Testis (tissue), 2 donors: ENCODE measurements at regions not wholly inside any gene's neighbourhood (a gene's known extent, or its start where the extent isn't known, plus 50 kb on each side); places are given as distances from the start of the nearest gene placed in this dataset.

Experiments
- DNase-seq: peaks from one replicate; pipeline ENCODE4 v3.0.0-alpha.2; 2019
- H3K27ac ChIP-seq, 2 donors: fragments of 200-600 bp; sonication (generic); one replicate each; pipeline ENCODE4 v1.5.1; 2019
- H3K27me3 ChIP-seq: fragments of 200-600 bp; sonication (generic); one replicate; pipeline ENCODE4 v1.5.1; 2019
- H3K36me3 ChIP-seq: fragments of 200-600 bp; sonication (generic); one replicate; pipeline ENCODE4 v1.5.1; 2017; ENCODE audit warnings: low read depth; ENCODE audit errors: missing control alignments
- H3K4me1 ChIP-seq: fragments of 200-600 bp; sonication (generic); one replicate; pipeline ENCODE4 v1.5.1; 2019
- H3K4me3 ChIP-seq, 2 donors: fragments of 200-600 bp; sonication (generic); one replicate each; pipeline ENCODE4 v1.5.1; 2017 to 2019
- H3K9me3 ChIP-seq: fragments of 200-600 bp; sonication (generic); one replicate; pipeline ENCODE4 v1.5.1; 2017
- CTCF ChIP-seq, 3 experiments: fragments of 450-650 bp in 2 of 3; fragments of 200-600 bp in 1 of 3; sonication (generic) in 1 of 3; IDR thresholded peaks; one replicate each; pipeline ENCODE4 v1.5.1; 2016 to 2019; ENCODE audit warnings: antibody characterized with exemption in 3 of 3, mild to moderate bottlenecking in 2 of 3, moderate library complexity in 1 of 3
- POLR2A ChIP-seq: fragments of 450-650 bp; IDR thresholded peaks from one replicate; pipeline ENCODE4 v1.6.1; 2017; ENCODE audit warnings: antibody characterized with exemption, mild to moderate bottlenecking, moderate library complexity
- WGBS, 2 donors: methylation state at CpG; one replicate each; pipeline ENCODE4 v1.1.5; 2018; 5-methylcytosine and 5-hydroxymethylcytosine counted together
- intact Hi-C: fragments of 100-400 bp; cut with DNase I; formaldehyde crosslinking; loops from one replicate; pipeline ENCODE4 v1.15.1; 2023; ENCODE audit warnings: low total_unique reads

GRCh38 chr11:93969925-93970922 is 50.9 kb upstream of the HEPHL1 start:
- Histone ChIP-seq H3K27ac (no peak overlapping the region), H3K9me3 (no peaks in the 10 kb centered on the region), H3K4me1 (peaks cover 12% of the 10 kb centered on the region), H3K4me3 (no peak overlapping the region), H3K36me3 (no peaks in the 10 kb centered on the region), H3K27me3 (no peaks in the 10 kb centered on the region)
- intact Hi-C loops: no loop called here
- TF ChIP-seq CTCF (IDR thresholded peaks at IDR 0.05) (no peak), POLR2A (no peak)
- no peak for DNase-seq
- WGBS, 2 donors: 78 to 81% methylated on average over 5 to 10 of the region's 10 CpGs
